HCT116 (cell line): ENCODE measurements at regions not wholly inside any gene's neighbourhood (a gene's known extent, or its start where the extent isn't known, plus 50 kb on each side); places are given as distances from the start of the nearest gene placed in this dataset.

Experiments
- CTCF ChIP-seq, 3 experiments: fragments of 200-600 bp in 1 of 3; sonication (generic) in 1 of 3; IDR thresholded peaks in 2 of 3; conservative IDR thresholded peaks in 1 of 3; 2 replicates each; pipeline ENCODE4 v1.5.1; 2012 to 2017; ENCODE audit warnings: low read depth in 2 of 3, low read length in 2 of 3, antibody characterized with exemption in 1 of 3, borderline replicate concordance in 1 of 3, control low read depth in 1 of 3, mild to moderate bottlenecking in 1 of 3, mixed read lengths in 1 of 3, mixed run types in 1 of 3, moderate library complexity in 1 of 3; ENCODE audit not compliant: insufficient read depth in 1 of 3
- EZH2 ChIP-seq: fragments of 200-600 bp; sonication (generic); IDR thresholded peaks from 2 replicates; pipeline ENCODE4 v1.6.1; 2017; ENCODE audit warnings: antibody characterized with exemption, mixed run types
- EZH2phosphoT487 ChIP-seq: fragments of 200-600 bp; IDR thresholded peaks from 2 replicates; pipeline ENCODE4 v1.6.1; 2018; ENCODE audit warnings: antibody characterized with exemption, borderline replicate concordance
- POLR2A ChIP-seq: IDR thresholded peaks from 2 replicates; pipeline ENCODE4 v1.7.0; 2011; ENCODE audit warnings: borderline replicate concordance; ENCODE audit not compliant: insufficient read depth, insufficient read length; ENCODE audit errors: extremely low read depth
- POLR2AphosphoS5 ChIP-seq: IDR thresholded peaks from 2 replicates; pipeline ENCODE4 v1.6.1; 2011; ENCODE audit warnings: mild to moderate bottlenecking, low read depth, low read length, moderate library complexity
- REST ChIP-seq: IDR thresholded peaks from 2 replicates; pipeline ENCODE4 v1.6.1; 2012; ENCODE audit warnings: low read depth
- TF ChIP-seq, protein P1 (sequence below): IDR thresholded peaks from 2 replicates; pipeline ENCODE4 v1.6.1; 2012

GRCh38 chr5:81817980-81818379 is 67.1 kb upstream of the SSBP2 start:
- no peak for TF ChIP-seq CTCF (IDR thresholded peaks at IDR 0.05 in 2 of 3, conservative IDR thresholded peaks at IDR 0.05 in 1 of 3; ENCODE audit: borderline replicate concordance in 1 of 3, insufficient read depth in 1 of 3, low read depth in 2 of 3, low read length in 2 of 3)
- no peak for TF ChIP-seq REST
- TF ChIP-seq EZH2phosphoT487, result no peak
- no peak for TF ChIP-seq POLR2A
- no peak for TF ChIP-seq EZH2
- TF ChIP-seq, protein P1, sequence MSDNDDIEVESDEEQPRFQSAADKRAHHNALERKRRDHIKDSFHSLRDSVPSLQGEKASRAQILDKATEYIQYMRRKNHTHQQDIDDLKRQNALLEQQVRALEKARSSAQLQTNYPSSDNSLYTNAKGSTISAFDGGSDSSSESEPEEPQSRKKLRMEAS, result no peak
- no peak for TF ChIP-seq POLR2AphosphoS5
